GM19328 (cell line): ENCODE measurements at regions not wholly inside any gene's neighbourhood (a gene's known extent, or its start where the extent isn't known, plus 50 kb on each side); places are given as distances from the start of the nearest gene placed in this dataset.

Experiments
- ATAC-seq: cut with Tn5 transposase; IDR thresholded peaks from one replicate; pipeline ENCODE4 v1.9.1; 2021; ENCODE audit warnings: mild to moderate bottlenecking, moderate library complexity; ENCODE audit not compliant: unreplicated experiment

GRCh38 chr18:54100920-54101470 lies 123.5 kb downstream of the MBD2 start:
- ATAC-seq: no peak

- no peak for ATAC-seq
These were observed 124.0 kb downstream of the MBD2 start for GRCh38 chr18:54100466-54100865.

GRCh38 chr18:54094474-54094873 lies 130.0 kb downstream of the MBD2 start:
- ATAC-seq: peak; percentile 65

GRCh38 chr18:54090856-54091255 lies 133.6 kb downstream of the MBD2 start:
- ATAC-seq: no peak

GRCh38 chr18:54089749-54090459 lies 134.6 kb downstream of the MBD2 start:
- ATAC-seq: no peak

GRCh38 chr18:54086863-54087262 lies 137.6 kb downstream of the MBD2 start:
- ATAC-seq: peak; percentile 41

- peak; percentile 69 for ATAC-seq
These were observed 138.2 kb downstream of the MBD2 start for GRCh38 chr18:54086046-54086802.

GRCh38 chr18:54080858-54081257 lies 143.6 kb downstream of the MBD2 start:
- no peak for ATAC-seq

- ATAC-seq: no peak
These were observed 148.3 kb downstream of the MBD2 start for GRCh38 chr18:54076166-54076565.

- ATAC-seq: no peak
These were observed 148.8 kb downstream of the MBD2 start for GRCh38 chr18:54075689-54076088.

GRCh38 chr18:54069729-54070128 lies 154.7 kb downstream of the MBD2 start:
- no peak for ATAC-seq

- no peak for ATAC-seq
These were observed 164.0 kb downstream of the MBD2 start for GRCh38 chr18:54060343-54061005.

GRCh38 chr18:54052732-54053429 lies 171.6 kb downstream of the MBD2 start:
- no peak for ATAC-seq

- no peak for ATAC-seq
These were observed 172.2 kb downstream of the MBD2 start for GRCh38 chr18:54052259-54052658.

GRCh38 chr18:54043484-54044251 lies 180.8 kb downstream of the MBD2 start:
- ATAC-seq: no peak

- ATAC-seq: no peak
These were observed 188.5 kb downstream of the MBD2 start for GRCh38 chr18:54035927-54036326.

- ATAC-seq: no peak
These were observed 191.4 kb downstream of the MBD2 start for GRCh38 chr18:54033052-54033451.

GRCh38 chr18:54032412-54032811 lies 192.1 kb downstream of the MBD2 start:
- ATAC-seq: no peak

GRCh38 chr18:54031243-54031642 lies 193.2 kb downstream of the MBD2 start:
- no peak for ATAC-seq

- no peak for ATAC-seq
These were observed 194.0 kb downstream of the MBD2 start for GRCh38 chr18:54030434-54030833.
